ENCODE measurements at regions not wholly inside any gene's neighbourhood (a gene's known extent, or its start where the extent isn't known, plus 50 kb on each side); places are given as distances from the start of the nearest gene placed in this dataset.
"Not testable (repeated sequence)": the region's sequence is repeated elsewhere in the genome, so short reads cannot be mapped to it uniquely, and the experiment has no call there.

DNA sequence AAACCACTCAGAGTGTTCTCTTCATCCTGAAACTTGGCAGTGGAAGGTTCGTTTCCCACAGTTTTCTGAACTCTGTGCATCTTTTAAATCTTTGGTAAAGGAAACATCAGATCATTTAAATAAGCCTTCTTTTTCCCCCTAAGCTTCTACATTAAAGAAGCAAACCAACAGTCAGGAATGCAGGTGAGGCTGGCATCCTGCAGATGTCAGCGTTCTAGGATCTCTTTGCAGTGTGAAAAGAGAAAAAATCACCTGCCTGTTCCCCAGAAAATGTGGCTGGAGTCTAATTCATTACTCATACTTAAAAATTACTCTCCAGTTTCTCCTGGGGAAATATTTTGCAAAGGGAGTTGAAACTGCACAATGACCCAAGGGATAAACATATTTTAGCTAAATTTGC, 64.5 kb upstream of the ZCCHC2 start:
- ChIA-PET POLR2A (no interaction called here), CTCF (interaction anchor here in 1 of 2 donors (1.3 kb wide), 1 partner anchor 64 kb away, joined by 4 read pairs; the partner anchor contains the start of gene ZCCHC2)
- no peaks in the 10 kb centered on the region for H3K36me3 Mint-ChIP-seq
- H3K9me3 Mint-ChIP-seq: no peaks in the 10 kb centered on the region
- H3K27me3 ChIP-seq (replicated peaks in 1 of 2; ENCODE audit: control insufficient read depth in 2 of 2, extremely low read depth in 1 of 2, insufficient read depth in 2 of 2, low read length in 1 of 2): peaks cover 0 to 4% of the 10 kb centered on the region in 2 experiments
- no peak overlapping the region for H3K4me3 ChIP-seq (ENCODE audit: control insufficient read depth in 1 of 2, extremely low read depth in 1 of 2, low read length in 1 of 2)
- ATAC-seq (replicated peaks in 1 of 4) (no peak), DNase-seq (peak in 1 of 35 experiments; percentile 22)
- WGBS (ENCODE audit: insufficient coverage): no CpG with 5 or more reads among the region's 2 CpGs
- no peaks in the 10 kb centered on the region for H3K4me1 ChIP-seq (ENCODE audit: control insufficient read depth in 1 of 2, extremely low read depth in 1 of 2, insufficient read depth in 2 of 2, low read length in 2 of 2)
- no peak overlapping the region for H3K4me3 Mint-ChIP-seq
- H3K27ac ChIP-seq (ENCODE audit: low read length): no peak overlapping the region
- H3K4me1 Mint-ChIP-seq: no peaks in the 10 kb centered on the region
- peaks cover 10 to 22% of the 10 kb centered on the region in 2 donors for H3K27me3 Mint-ChIP-seq
- H3K27ac Mint-ChIP-seq: no peak overlapping the region
- no peaks in the 10 kb centered on the region for H3K36me3 ChIP-seq (ENCODE audit: control insufficient read depth in 2 of 2, extremely low read depth in 1 of 2, insufficient read depth in 1 of 2, low read length in 1 of 2)
- no peaks in the 10 kb centered on the region for H3K9me3 ChIP-seq

DNA sequence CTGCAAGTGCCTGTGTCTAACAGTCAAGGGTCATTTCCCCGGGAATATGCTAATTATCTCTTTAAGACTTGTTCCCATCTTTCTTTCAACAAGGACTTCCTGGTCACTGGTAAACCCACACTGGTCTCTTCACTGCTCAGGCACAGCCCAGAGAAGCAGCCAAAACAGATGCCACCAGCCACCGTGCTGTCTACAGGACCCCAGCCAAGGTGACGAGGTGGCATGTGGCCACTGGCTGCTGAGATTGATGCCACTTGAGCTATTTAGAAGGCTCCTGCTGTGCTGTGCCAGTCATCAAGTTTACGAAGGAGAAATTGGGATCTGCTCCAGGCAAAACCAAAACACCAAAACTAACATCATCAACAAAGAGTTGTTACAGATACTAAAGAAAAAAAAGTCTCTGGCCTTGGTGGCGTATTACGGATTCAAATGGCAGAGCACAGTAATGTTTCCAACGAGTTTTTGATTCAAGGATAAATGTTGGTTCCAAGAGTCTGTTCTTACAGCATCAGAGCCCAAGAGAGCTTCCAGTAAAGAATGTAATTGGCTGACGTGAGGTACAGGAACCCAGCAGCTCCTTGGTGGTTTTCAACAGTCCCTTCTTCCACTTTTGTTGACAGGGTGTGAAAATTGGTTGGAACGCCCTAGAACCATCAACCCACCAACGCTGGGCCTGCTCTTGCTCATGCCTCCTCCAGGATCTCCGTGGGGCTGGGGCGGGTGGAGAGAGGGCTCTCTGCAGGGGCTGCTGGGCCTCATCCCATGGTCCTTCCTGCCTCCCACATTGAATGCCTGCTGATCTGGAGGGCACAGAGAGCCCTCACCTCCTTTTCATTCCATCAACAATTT, 63.7 kb upstream of the ZCCHC2 start:
- no peak for ATAC-seq (replicated peaks in 1 of 4)
- H3K27me3 Mint-ChIP-seq: peaks cover 10 to 16% of the 10 kb centered on the region in 2 donors
- H3K4me3 Mint-ChIP-seq: no peak overlapping the region
- no peaks in the 10 kb centered on the region for H3K36me3 Mint-ChIP-seq
- Histone ChIP-seq H3K36me3 (ENCODE audit: control insufficient read depth in 2 of 2, extremely low read depth in 1 of 2, insufficient read depth in 1 of 2, low read length in 1 of 2) (no peaks in the 10 kb centered on the region), H3K27ac (ENCODE audit: low read length) (no peak overlapping the region), H3K27me3 (replicated peaks in 1 of 2; ENCODE audit: control insufficient read depth in 2 of 2, extremely low read depth in 1 of 2, insufficient read depth in 2 of 2, low read length in 1 of 2) (peaks cover 0 to 4% of the 10 kb centered on the region in 2 experiments), H3K4me3 (ENCODE audit: control insufficient read depth in 1 of 2, extremely low read depth in 1 of 2, low read length in 1 of 2) (no peak overlapping the region), H3K9me3 (no peaks in the 10 kb centered on the region), H3K4me1 (ENCODE audit: control insufficient read depth in 1 of 2, extremely low read depth in 1 of 2, insufficient read depth in 2 of 2, low read length in 2 of 2) (no peaks in the 10 kb centered on the region)
- ChIA-PET CTCF (interaction anchor here in 1 of 2 donors (0.5 to 1.3 kb wide), 2 partner anchors 19 to 63 kb away, joined by 3 to 4 read pairs; partner anchors contain the start of gene ZCCHC2), POLR2A (interaction anchor here in 1 of 2 donors (0.5 kb wide), 1 partner anchor 94 kb away, joined by 7 read pairs; no protein-coding TSS in a partner anchor)
- no peak overlapping the region for H3K27ac Mint-ChIP-seq
- H3K4me1 Mint-ChIP-seq: no peaks in the 10 kb centered on the region
- DNase-seq: no peak
- WGBS (ENCODE audit: insufficient coverage): 89% methylated on average over 7 of the region's 12 CpGs
- peaks cover 0 to 3% (median 0%) of the 10 kb centered on the region in 3 donors for H3K9me3 Mint-ChIP-seq

GRCh38 chr18:62460851-62461300, 61.9 kb upstream of the ZCCHC2 start:
- H3K36me3 ChIP-seq (ENCODE audit: control insufficient read depth in 2 of 2, extremely low read depth in 1 of 2, insufficient read depth in 1 of 2, low read length in 1 of 2): no peaks in the 10 kb centered on the region
- no peak overlapping the region for H3K4me3 ChIP-seq (ENCODE audit: control insufficient read depth in 1 of 2, extremely low read depth in 1 of 2, low read length in 1 of 2)
- no peak for ATAC-seq (replicated peaks in 1 of 4)
- H3K27me3 Mint-ChIP-seq: peaks cover 3 to 5% of the 10 kb centered on the region in 2 donors
- no peaks in the 10 kb centered on the region for H3K27me3 ChIP-seq (replicated peaks in 1 of 2; ENCODE audit: control insufficient read depth in 2 of 2, extremely low read depth in 1 of 2, insufficient read depth in 2 of 2, low read length in 1 of 2)
- H3K4me3 Mint-ChIP-seq: no peak overlapping the region
- no peak for DNase-seq
- no peaks in the 10 kb centered on the region for H3K36me3 Mint-ChIP-seq
- H3K9me3 ChIP-seq: no peaks in the 10 kb centered on the region
- CTCF ChIA-PET: no interaction called here
- no peak overlapping the region for H3K27ac Mint-ChIP-seq
- no peaks in the 10 kb centered on the region for H3K4me1 ChIP-seq (ENCODE audit: control insufficient read depth in 1 of 2, extremely low read depth in 1 of 2, insufficient read depth in 2 of 2, low read length in 2 of 2)
- no CpG with 5 or more reads among the region's 1 CpG for WGBS (ENCODE audit: insufficient coverage)
- H3K4me1 Mint-ChIP-seq: no peaks in the 10 kb centered on the region
- no peak overlapping the region for H3K27ac ChIP-seq (ENCODE audit: low read length)
- peaks cover 0 to 11% (median 3%) of the 10 kb centered on the region in 3 donors for H3K9me3 Mint-ChIP-seq
- POLR2A ChIA-PET: interaction anchor here in 1 of 2 donors (0.7 kb wide), 1 partner anchor 18 kb away, joined by 6 read pairs; no protein-coding TSS in a partner anchor

- ChIA-PET POLR2A (interaction anchor here in 1 of 2 donors (0.7 kb wide), 1 partner anchor 17 kb away, joined by 6 read pairs; no protein-coding TSS in a partner anchor), CTCF (interaction anchor here in 1 of 2 donors (0.6 kb wide), 1 partner anchor 76 kb away, joined by 3 read pairs; no protein-coding TSS in a partner anchor)
- Histone ChIP-seq H3K4me3 (ENCODE audit: control insufficient read depth in 1 of 2, extremely low read depth in 1 of 2, low read length in 1 of 2) (no peak overlapping the region), H3K9me3 (no peaks in the 10 kb centered on the region), H3K4me1 (ENCODE audit: control insufficient read depth in 1 of 2, extremely low read depth in 1 of 2, insufficient read depth in 2 of 2, low read length in 2 of 2) (no peaks in the 10 kb centered on the region), H3K27me3 (replicated peaks in 1 of 2; ENCODE audit: control insufficient read depth in 2 of 2, extremely low read depth in 1 of 2, insufficient read depth in 2 of 2, low read length in 1 of 2) (no peaks in the 10 kb centered on the region), H3K36me3 (ENCODE audit: control insufficient read depth in 2 of 2, extremely low read depth in 1 of 2, insufficient read depth in 1 of 2, low read length in 1 of 2) (no peaks in the 10 kb centered on the region), H3K27ac (ENCODE audit: low read length) (no peak overlapping the region)
- no peaks in the 10 kb centered on the region for H3K36me3 Mint-ChIP-seq
- no peak overlapping the region for H3K4me3 Mint-ChIP-seq
- no peak overlapping the region for H3K27ac Mint-ChIP-seq
- H3K9me3 Mint-ChIP-seq: peaks cover 0 to 11% (median 3%) of the 10 kb centered on the region in 3 donors
- peaks cover 3 to 5% of the 10 kb centered on the region in 2 donors for H3K27me3 Mint-ChIP-seq
- ATAC-seq (replicated peaks in 1 of 4): no peak
- H3K4me1 Mint-ChIP-seq: no peaks in the 10 kb centered on the region
- WGBS (ENCODE audit: insufficient coverage): no CpG with 5 or more reads among the region's 1 CpG
- no peak for DNase-seq
Observed at GRCh38 chr18:62461591-62461990, 61.2 kb upstream of the ZCCHC2 start.

GRCh38 chr18:62464266-62464665, 58.6 kb upstream of the ZCCHC2 start:
- Histone ChIP-seq H3K27me3 (replicated peaks in 1 of 2; ENCODE audit: control insufficient read depth in 2 of 2, extremely low read depth in 1 of 2, insufficient read depth in 2 of 2, low read length in 1 of 2) (no peaks in the 10 kb centered on the region), H3K36me3 (ENCODE audit: control insufficient read depth in 2 of 2, extremely low read depth in 1 of 2, insufficient read depth in 1 of 2, low read length in 1 of 2) (no peaks in the 10 kb centered on the region), H3K4me1 (ENCODE audit: control insufficient read depth in 1 of 2, extremely low read depth in 1 of 2, insufficient read depth in 2 of 2, low read length in 2 of 2) (no peaks in the 10 kb centered on the region), H3K4me3 (ENCODE audit: control insufficient read depth in 1 of 2, extremely low read depth in 1 of 2, low read length in 1 of 2) (no peak overlapping the region), H3K9me3 (no peaks in the 10 kb centered on the region), H3K27ac (ENCODE audit: low read length) (no peak overlapping the region)
- H3K27me3 Mint-ChIP-seq: peaks cover 3 to 11% of the 10 kb centered on the region in 2 donors
- no peaks in the 10 kb centered on the region for H3K4me1 Mint-ChIP-seq
- DNase-seq: no peak
- ChIA-PET CTCF (no interaction called here), POLR2A (no interaction called here)
- no peak overlapping the region for H3K27ac Mint-ChIP-seq
- WGBS (ENCODE audit: insufficient coverage): 100% methylated on average over 1 of the region's 1 CpG
- no peak overlapping the region for H3K4me3 Mint-ChIP-seq
- peaks cover 4 to 19% (median 9%) of the 10 kb centered on the region in 3 donors for H3K9me3 Mint-ChIP-seq
- no peak for ATAC-seq (replicated peaks in 1 of 4)
- H3K36me3 Mint-ChIP-seq: no peaks in the 10 kb centered on the region

- H3K36me3 Mint-ChIP-seq; H3K4me1 Mint-ChIP-seq; POLR2A ChIA-PET; CTCF ChIA-PET; ATAC-seq (replicated peaks in 1 of 4); DNase-seq; H3K4me3 Mint-ChIP-seq; H3K27ac Mint-ChIP-seq; H3K4me3 ChIP-seq (ENCODE audit: control insufficient read depth in 1 of 2, extremely low read depth in 1 of 2, low read length in 1 of 2); H3K27me3 ChIP-seq (replicated peaks in 1 of 2; ENCODE audit: control insufficient read depth in 2 of 2, extremely low read depth in 1 of 2, insufficient read depth in 2 of 2, low read length in 1 of 2); H3K4me1 ChIP-seq (ENCODE audit: control insufficient read depth in 1 of 2, extremely low read depth in 1 of 2, insufficient read depth in 2 of 2, low read length in 2 of 2); H3K9me3 ChIP-seq; H3K27ac ChIP-seq (ENCODE audit: low read length); H3K36me3 ChIP-seq (ENCODE audit: control insufficient read depth in 2 of 2, extremely low read depth in 1 of 2, insufficient read depth in 1 of 2, low read length in 1 of 2): not testable (repeated sequence)
- peaks cover 22 to 25% of the 10 kb centered on the region in 2 donors for H3K27me3 Mint-ChIP-seq
- WGBS (ENCODE audit: insufficient coverage): 100% methylated on average over 2 of the region's 5 CpGs
- H3K9me3 Mint-ChIP-seq: peaks cover 24 to 51% (median 31%) of the 10 kb centered on the region in 3 donors
Observed at GRCh38 chr18:62469131-62469530, 53.7 kb upstream of the ZCCHC2 start.

Data from T-cell (primary cell).